Fibroblast of mammary gland (primary cell): ENCODE measurements at regions not wholly inside any gene's neighbourhood (a gene's known extent, or its start where the extent isn't known, plus 50 kb on each side); places are given as distances from the start of the nearest gene placed in this dataset.

Experiments
- DNase-seq: peaks from one replicate; pipeline ENCODE4 v3.0.0-alpha.2; 2010; ENCODE audit warnings: low read depth
- H3K4me3 ChIP-seq: 2 replicates; pipeline ENCODE4 v1.5.1; 2011; ENCODE audit warnings: low read depth, mild to moderate bottlenecking, low read length, moderate library complexity; ENCODE audit not compliant: control insufficient read depth
- TF ChIP-seq, protein P1 (sequence below): conservative IDR thresholded peaks from 2 replicates; pipeline ENCODE4 v1.5.1; 2011; ENCODE audit warnings: low read depth, low read length, inconsistent platforms; ENCODE audit not compliant: control insufficient read depth, insufficient read depth

DNA sequence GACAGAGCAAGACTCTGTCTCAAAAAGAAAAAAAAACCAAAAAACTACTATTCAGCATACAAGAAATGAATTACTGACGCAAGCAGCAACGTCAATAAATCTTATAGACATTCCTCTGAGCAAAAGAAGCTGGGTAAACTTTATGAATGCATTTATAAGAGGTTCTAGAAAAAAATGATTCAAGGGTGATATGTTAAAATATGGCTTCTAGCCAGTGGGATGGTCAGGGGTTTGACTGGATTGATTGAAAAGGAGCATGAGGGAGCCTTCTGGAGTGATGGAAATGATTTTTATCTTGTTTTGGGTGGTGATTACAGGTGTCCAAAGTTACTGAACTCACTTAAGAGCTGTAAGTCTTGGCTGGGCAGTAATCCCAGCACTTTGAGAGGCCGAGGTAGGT lies 64.9 kb upstream of the SALL4 start:
- DNase-seq = no peak
- H3K4me3 ChIP-seq = no peak overlapping the region
- TF ChIP-seq, protein P1, sequence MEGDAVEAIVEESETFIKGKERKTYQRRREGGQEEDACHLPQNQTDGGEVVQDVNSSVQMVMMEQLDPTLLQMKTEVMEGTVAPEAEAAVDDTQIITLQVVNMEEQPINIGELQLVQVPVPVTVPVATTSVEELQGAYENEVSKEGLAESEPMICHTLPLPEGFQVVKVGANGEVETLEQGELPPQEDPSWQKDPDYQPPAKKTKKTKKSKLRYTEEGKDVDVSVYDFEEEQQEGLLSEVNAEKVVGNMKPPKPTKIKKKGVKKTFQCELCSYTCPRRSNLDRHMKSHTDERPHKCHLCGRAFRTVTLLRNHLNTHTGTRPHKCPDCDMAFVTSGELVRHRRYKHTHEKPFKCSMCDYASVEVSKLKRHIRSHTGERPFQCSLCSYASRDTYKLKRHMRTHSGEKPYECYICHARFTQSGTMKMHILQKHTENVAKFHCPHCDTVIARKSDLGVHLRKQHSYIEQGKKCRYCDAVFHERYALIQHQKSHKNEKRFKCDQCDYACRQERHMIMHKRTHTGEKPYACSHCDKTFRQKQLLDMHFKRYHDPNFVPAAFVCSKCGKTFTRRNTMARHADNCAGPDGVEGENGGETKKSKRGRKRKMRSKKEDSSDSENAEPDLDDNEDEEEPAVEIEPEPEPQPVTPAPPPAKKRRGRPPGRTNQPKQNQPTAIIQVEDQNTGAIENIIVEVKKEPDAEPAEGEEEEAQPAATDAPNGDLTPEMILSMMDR = no peak

- TF ChIP-seq, protein P1 = no peak
- no peak overlapping the region for H3K4me3 ChIP-seq
- DNase-seq = no peak
These were observed 62.6 kb upstream of the SALL4 start for GRCh38 chr20:51864967-51865366.

- no peak for DNase-seq
- no peak overlapping the region for H3K4me3 ChIP-seq
- TF ChIP-seq, protein P1 = no peak
These were observed 60.5 kb upstream of the SALL4 start for GRCh38 chr20:51862796-51863195.

DNA sequence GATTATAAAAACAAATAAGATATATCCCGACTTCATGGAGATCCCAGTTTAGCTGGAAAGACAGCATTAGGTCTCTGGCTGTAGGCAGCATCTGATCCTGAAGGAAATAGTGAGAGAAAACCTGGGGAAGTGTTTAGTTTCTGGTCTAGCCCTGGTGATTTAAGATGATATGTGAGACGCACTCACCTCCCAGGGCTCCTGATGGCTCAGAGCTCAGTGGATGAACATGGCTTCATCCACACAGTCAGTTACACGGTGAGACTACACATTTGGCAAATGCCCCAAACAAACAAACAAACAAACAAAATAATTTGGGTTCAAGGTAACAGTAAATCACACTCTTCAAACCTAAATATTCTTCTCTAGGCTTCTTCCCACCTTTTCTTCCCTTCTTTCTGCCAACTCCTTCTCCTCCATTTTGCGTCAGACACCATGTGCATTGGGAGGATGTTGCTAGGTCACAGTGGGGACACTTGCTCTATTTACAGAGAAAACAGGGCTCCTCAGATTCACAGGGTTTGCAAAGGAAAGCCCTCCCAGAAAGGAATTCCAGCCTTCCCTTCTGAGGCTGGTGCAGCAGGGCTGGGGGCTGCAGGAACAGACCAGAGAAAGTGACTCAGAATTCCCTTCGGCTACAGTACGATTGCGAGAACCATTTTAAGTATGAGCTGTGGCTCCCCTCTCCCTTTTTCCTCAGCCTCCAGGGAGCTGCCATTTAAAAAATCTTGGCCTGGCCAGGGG lies 59.6 kb upstream of the SALL4 start:
- no peak overlapping the region for H3K4me3 ChIP-seq
- TF ChIP-seq, protein P1 = no peak
- no peak for DNase-seq

GRCh38 chr20:51860111-51860882 lies 58.0 kb upstream of the SALL4 start:
- TF ChIP-seq, protein P1 = no peak
- peak; percentile 43 for DNase-seq
- H3K4me3 ChIP-seq = no peak overlapping the region

GRCh38 chr20:51856432-51856831 lies 54.1 kb upstream of the SALL4 start:
- DNase-seq = peak; percentile 6
- TF ChIP-seq, protein P1 = no peak
- H3K4me3 ChIP-seq = no peak overlapping the region

DNA sequence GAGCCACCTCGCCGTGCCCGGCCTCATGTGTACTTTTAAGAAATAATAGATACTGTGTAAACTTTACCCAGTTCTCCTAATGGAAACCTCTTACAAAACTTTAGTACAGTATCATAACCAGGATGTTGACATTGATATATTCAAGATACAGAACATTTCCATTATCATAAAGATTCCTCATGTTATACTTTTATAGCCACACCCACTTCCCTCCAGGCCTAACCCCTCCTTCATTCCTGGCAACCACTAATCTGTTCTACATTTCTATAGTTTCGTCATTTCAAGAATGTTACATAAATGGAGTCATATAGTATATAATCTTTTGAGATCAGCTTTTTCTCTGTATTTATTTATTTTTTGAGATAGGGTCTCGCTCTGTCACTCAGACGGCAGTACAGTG lies 52.6 kb upstream of the SALL4 start:
- TF ChIP-seq, protein P1 = no peak
- no peak for DNase-seq

More for the DNA sequence above, 52.6 kb upstream of the SALL4 start:
- H3K4me3 ChIP-seq = no peak overlapping the region
